IMR-90 (cell line): ENCODE measurements at regions not wholly inside any gene's neighbourhood (a gene's known extent, or its start where the extent isn't known, plus 50 kb on each side); places are given as distances from the start of the nearest gene placed in this dataset.

ENCODE experiments used
- ATAC-seq: fragments of 200-7000 bp; cut with Tn5 transposase; 2 replicates; pipeline ENCODE4 v1.9.1; 2020; ENCODE audit warnings: low read depth, mild to moderate bottlenecking, moderate library complexity
- BruUV-seq: library from RNA; stranded (reverse); fragments of 400-500 nt; replicated peaks from 2 replicates; lab custom pipeline; 2021; lab: Mats Ljungman, UMichigan
- CTCF ChIA-PET: fragments of 300-600 bp; formaldehyde crosslinking; extraction: SDS; loops from one replicate; lab custom pipeline; 2021; ENCODE audit warnings: antibody characterized with exemption; lab: Yijun Ruan, JAX
- POLR2A ChIA-PET: fragments of 300-600 bp; sonication (Branson Sonifier 250); formaldehyde crosslinking; loops from one replicate; lab custom pipeline; 2022; ENCODE audit warnings: antibody characterized with exemption; ENCODE audit not compliant: unreplicated experiment; lab: Charles Lee
- DNase-seq: peaks from one replicate; pipeline ENCODE4 v3.0.0; 2013
- H2AFZ ChIP-seq: replicated peaks from 2 replicates; pipeline ENCODE3; 2013; ENCODE audit warnings: low read length, mild to moderate bottlenecking; ENCODE audit not compliant: poor library complexity
- H2AK5ac ChIP-seq: 2 replicates; pipeline ENCODE4 v1.6.1; 2013; ENCODE audit warnings: low read depth, low read length, inconsistent platforms
- H2AK9ac ChIP-seq: replicated peaks from 2 replicates; pipeline ENCODE3; 2013; ENCODE audit warnings: mild to moderate bottlenecking, low read depth, low read length, moderate library complexity; ENCODE audit not compliant: poor library complexity
- H2BK120ac ChIP-seq: 2 replicates; pipeline ENCODE4 v1.6.1; 2013; ENCODE audit warnings: low read depth, low read length, inconsistent platforms
- H2BK15ac ChIP-seq: 3 replicates; pipeline ENCODE4 v1.6.1; 2013; ENCODE audit warnings: low read depth, low read length, inconsistent platforms
- H2BK20ac ChIP-seq: 2 replicates; pipeline ENCODE4 v1.6.1; 2013; ENCODE audit warnings: low read depth, mild to moderate bottlenecking, inconsistent platforms, low read length, moderate library complexity
- H2BK5ac ChIP-seq: 2 replicates; pipeline ENCODE4 v1.6.1; 2013; ENCODE audit warnings: mild to moderate bottlenecking, low read depth, low read length, inconsistent platforms; ENCODE audit not compliant: poor library complexity, severe bottlenecking
- H3K14ac ChIP-seq: replicated peaks from 2 replicates; pipeline ENCODE4 v1.6.1; 2013; ENCODE audit warnings: low read depth, low read length, inconsistent platforms
- H3K18ac ChIP-seq: 2 replicates; pipeline ENCODE4 v1.6.1; 2013; ENCODE audit warnings: low read depth, low read length, control low read depth
- H3K23ac ChIP-seq: 2 replicates; pipeline ENCODE4 v1.6.1; 2013; ENCODE audit warnings: low read depth, low read length, inconsistent platforms
- H3K27ac ChIP-seq: 2 replicates; pipeline ENCODE4 v1.5.1; 2013; ENCODE audit warnings: mild to moderate bottlenecking, control low read depth, low read length; ENCODE audit not compliant: insufficient read depth
- H3K27me3 ChIP-seq: 2 replicates; pipeline ENCODE4 v1.6.1; 2013; ENCODE audit warnings: low read length; ENCODE audit not compliant: control insufficient read depth, insufficient read depth
- H3K36me3 ChIP-seq: 2 replicates; pipeline ENCODE4 v1.6.1; 2013; ENCODE audit warnings: low read length, mixed read lengths; ENCODE audit not compliant: control insufficient read depth, insufficient read depth
- H3K4ac ChIP-seq: 2 replicates; pipeline ENCODE4 v1.6.1; 2013; ENCODE audit warnings: low read depth, low read length, inconsistent platforms
- H3K4me1 ChIP-seq: 2 replicates; pipeline ENCODE4 v1.6.1; 2013; ENCODE audit warnings: low read length, mixed read lengths; ENCODE audit not compliant: control insufficient read depth, insufficient read depth
- H3K4me2 ChIP-seq: 2 replicates; pipeline ENCODE4 v1.6.1; 2013; ENCODE audit warnings: low read depth, mild to moderate bottlenecking, control low read depth, low read length, moderate library complexity
- H3K4me3 ChIP-seq: 2 replicates; pipeline ENCODE4 v1.5.1; 2013; ENCODE audit warnings: low read depth, mild to moderate bottlenecking, control low read depth, low read length, moderate library complexity; ENCODE audit not compliant: insufficient read depth
- H3K56ac ChIP-seq: 2 replicates; pipeline ENCODE4 v1.6.1; 2013; ENCODE audit warnings: low read length, inconsistent platforms; ENCODE audit not compliant: insufficient read depth; ENCODE audit errors: extremely low read depth
- H3K79me1 ChIP-seq, 2 experiments: 2 replicates each; pipeline ENCODE4 v1.6.1; 2013; ENCODE audit warnings: low read length in 2 of 2, inconsistent platforms in 1 of 2, low read depth in 1 of 2
- H3K9ac ChIP-seq: 2 replicates; pipeline ENCODE4 v1.6.1; 2013; ENCODE audit warnings: low read depth, low read length, control low read depth
- H3K9me1 ChIP-seq: 2 replicates; pipeline ENCODE4 v1.6.1; 2013; ENCODE audit warnings: low read length, inconsistent platforms; ENCODE audit not compliant: insufficient read depth
- H3K9me3 ChIP-seq: 2 replicates; pipeline ENCODE4 v1.6.1; 2013; ENCODE audit warnings: low read length; ENCODE audit not compliant: control insufficient read depth, insufficient read depth
- H4K20me1 ChIP-seq: 2 replicates; pipeline ENCODE4 v1.6.1; 2013; ENCODE audit warnings: low read length, inconsistent platforms; ENCODE audit not compliant: insufficient read depth
- H4K5ac ChIP-seq: 2 replicates; pipeline ENCODE4 v1.6.1; 2013; ENCODE audit warnings: mild to moderate bottlenecking, low read depth, low read length, control low read depth
- H4K8ac ChIP-seq, 2 experiments: 2 replicates each; pipeline ENCODE4 v1.6.1; 2013; ENCODE audit warnings: low read depth in 2 of 2, low read length in 2 of 2, control low read depth in 1 of 2, inconsistent platforms in 1 of 2
- H4K91ac ChIP-seq: 2 replicates; pipeline ENCODE4 v1.6.1; 2013; ENCODE audit warnings: low read depth, low read length, inconsistent platforms; ENCODE audit not compliant: insufficient read depth
- BHLHE40 ChIP-seq: fragments of 150-350 bp; IDR thresholded peaks from 2 replicates; pipeline ENCODE4 v1.6.1; 2016; ENCODE audit warnings: mild to moderate bottlenecking, low read depth, low read length
- CHD1 ChIP-seq: IDR thresholded peaks from 2 replicates; pipeline ENCODE4 v1.6.1; 2012; ENCODE audit warnings: low read depth, low read length, improper control_type of control experiment
- FOS ChIP-seq: fragments of 150-350 bp; IDR thresholded peaks from 2 replicates; pipeline ENCODE4 v1.6.1; 2016; ENCODE audit warnings: low read depth, low read length
- MAFK ChIP-seq: IDR thresholded peaks from 2 replicates; pipeline ENCODE4 v1.6.1; 2012; ENCODE audit warnings: low read depth, low read length, improper control_type of control experiment
- MAZ ChIP-seq: IDR thresholded peaks from 2 replicates; pipeline ENCODE4 v1.6.1; 2012; ENCODE audit warnings: low read depth, mild to moderate bottlenecking, low read length, improper control_type of control experiment, moderate library complexity, borderline replicate concordance
- MXI1 ChIP-seq: IDR thresholded peaks from 2 replicates; pipeline ENCODE4 v1.6.1; 2012; ENCODE audit warnings: low read depth, mild to moderate bottlenecking, low read length, moderate library complexity, borderline replicate concordance
- NFE2L2 ChIP-seq: fragments of 150-350 bp; IDR thresholded peaks from 2 replicates; pipeline ENCODE4 v1.6.1; 2016; ENCODE audit warnings: low read depth, mild to moderate bottlenecking, low read length
- POLR2A ChIP-seq: IDR thresholded peaks from 2 replicates; pipeline ENCODE4 v1.6.1; 2012; ENCODE audit warnings: mild to moderate bottlenecking, low read depth, low read length
- RAD21 ChIP-seq: IDR thresholded peaks from 2 replicates; pipeline ENCODE4 v1.6.1; 2012; ENCODE audit warnings: low read length, improper control_type of control experiment
- RCOR1 ChIP-seq: IDR thresholded peaks from 2 replicates; pipeline ENCODE4 v1.6.1; 2012; ENCODE audit warnings: mild to moderate bottlenecking, low read length, improper control_type of control experiment; ENCODE audit not compliant: insufficient replicate concordance
- RFX5 ChIP-seq: IDR thresholded peaks from 2 replicates; pipeline ENCODE4 v1.8.0; 2012; ENCODE audit warnings: low read depth, mild to moderate bottlenecking, low read length, moderate library complexity
- SMC3 ChIP-seq: fragments of 150-350 bp; IDR thresholded peaks from 2 replicates; pipeline ENCODE4 v1.6.1; 2016; ENCODE audit warnings: low read depth, mild to moderate bottlenecking, antibody characterized with exemption, low read length, moderate library complexity
- USF2 ChIP-seq: fragments of 150-350 bp; IDR thresholded peaks from 2 replicates; pipeline ENCODE4 v1.6.1; 2017; ENCODE audit warnings: mild to moderate bottlenecking, antibody characterized with exemption, low read length, low read depth
- WGBS, 2 experiments: methylation state at CpG; one replicate each; pipeline versions ENCODE4 v1.1.5 to v1.1.7; 2013; ENCODE audit warnings: missing lambda C conversion rate in 2 of 2; ENCODE audit not compliant: insufficient read length in 1 of 2; ENCODE audit errors: extremely low coverage in 2 of 2; 5-methylcytosine and 5-hydroxymethylcytosine counted together
- dilution Hi-C: fragments of 300-500 bp; cut with HindIII; formaldehyde crosslinking; loops from one replicate; pipeline ENCODE4 v1.14.3; 2018; ENCODE audit warnings: low sequenced_read_pairs; ENCODE audit not compliant: unreplicated experiment
- in situ Hi-C: fragments of 300-500 bp; cut with MboI; formaldehyde crosslinking; loops from 3 replicates; pipeline ENCODE4 v1.14.3; 2019; ENCODE audit warnings: low sequenced_read_pairs, inconsistent platforms, mixed read lengths
- intact Hi-C: fragments of 100-400 bp; cut with micrococcal nuclease; formaldehyde crosslinking; loops from 2 replicates; pipeline ENCODE4 v1.10.0; 2022
- TF ChIP-seq, protein P1 (sequence below): fragments of 150-350 bp; IDR thresholded peaks from 2 replicates; pipeline ENCODE4 v1.6.1; 2016; ENCODE audit warnings: low read depth, mild to moderate bottlenecking, low read length, moderate library complexity, borderline replicate concordance
- TF ChIP-seq, protein P2 (sequence below): conservative IDR thresholded peaks from 2 replicates; pipeline ENCODE4 v1.5.1; 2012; ENCODE audit warnings: mild to moderate bottlenecking, low read depth, low read length, improper control_type of control experiment

DNA sequence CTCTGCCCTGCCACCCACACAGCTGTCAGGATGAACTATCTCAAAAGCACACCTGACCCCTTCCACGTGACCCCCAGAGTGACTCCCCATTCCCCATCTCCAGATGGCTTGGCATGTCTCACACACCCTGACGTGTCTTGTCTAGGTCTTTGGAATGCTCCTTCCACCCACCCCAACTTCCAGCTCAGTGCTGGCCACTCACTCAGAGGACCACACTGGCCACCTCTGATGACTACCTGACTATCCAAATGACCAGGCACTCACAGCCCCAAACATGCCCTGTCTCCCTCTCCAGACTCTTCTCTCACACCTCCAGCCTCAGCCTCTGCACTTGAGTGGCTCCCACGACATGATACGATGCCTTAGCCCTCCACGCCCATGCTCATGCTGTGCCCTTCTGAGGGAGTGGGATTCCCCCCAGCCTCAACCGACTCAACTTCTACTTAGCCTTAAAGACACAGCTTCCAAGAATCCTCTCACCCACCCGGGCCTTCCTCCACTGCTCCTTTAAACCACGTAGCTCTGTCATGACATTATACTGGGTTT, 259.4 kb downstream of the BUD13 start:
- Histone ChIP-seq H2BK15ac (no peak overlapping the region), H2AK5ac (no peak overlapping the region), H3K9me3 (no peaks in the 10 kb centered on the region), H3K56ac (no peak overlapping the region), H3K79me1 (no peaks in the 10 kb centered on the region), H3K9me1 (no peaks in the 10 kb centered on the region), H4K91ac (no peak overlapping the region), H3K27ac (no peak overlapping the region), H3K9ac (no peak overlapping the region), H2BK120ac (no peak overlapping the region), H3K14ac (no peak overlapping the region), H4K20me1 (no peaks in the 10 kb centered on the region), H3K23ac (no peak overlapping the region), H3K4me1 (no peaks in the 10 kb centered on the region), H4K5ac (no peak overlapping the region), H2AFZ (no peak overlapping the region), H2BK5ac (no peak overlapping the region), H3K18ac (no peak overlapping the region), H2BK20ac (no peak overlapping the region), H3K36me3 (no peaks in the 10 kb centered on the region), H3K27me3 (no peaks in the 10 kb centered on the region), H4K8ac (no peak overlapping the region), H2AK9ac (no peak overlapping the region), H3K4me3 (no peak overlapping the region), H3K4me2 (no peak overlapping the region), H3K4ac (no peak overlapping the region)
- dilution Hi-C loops: no loop called here
- TF ChIP-seq SMC3 (no peak), NFE2L2 (no peak), CHD1 (no peak), RAD21 (no peak), USF2 (no peak), POLR2A (no peak), MAZ (no peak), MXI1 (no peak), RFX5 (no peak), RCOR1 (no peak), FOS (no peak), MAFK (no peak), BHLHE40 (no peak)
- TF ChIP-seq, protein P1, sequence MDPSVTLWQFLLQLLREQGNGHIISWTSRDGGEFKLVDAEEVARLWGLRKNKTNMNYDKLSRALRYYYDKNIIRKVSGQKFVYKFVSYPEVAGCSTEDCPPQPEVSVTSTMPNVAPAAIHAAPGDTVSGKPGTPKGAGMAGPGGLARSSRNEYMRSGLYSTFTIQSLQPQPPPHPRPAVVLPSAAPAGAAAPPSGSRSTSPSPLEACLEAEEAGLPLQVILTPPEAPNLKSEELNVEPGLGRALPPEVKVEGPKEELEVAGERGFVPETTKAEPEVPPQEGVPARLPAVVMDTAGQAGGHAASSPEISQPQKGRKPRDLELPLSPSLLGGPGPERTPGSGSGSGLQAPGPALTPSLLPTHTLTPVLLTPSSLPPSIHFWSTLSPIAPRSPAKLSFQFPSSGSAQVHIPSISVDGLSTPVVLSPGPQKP: no peak
- TF ChIP-seq, protein P2, sequence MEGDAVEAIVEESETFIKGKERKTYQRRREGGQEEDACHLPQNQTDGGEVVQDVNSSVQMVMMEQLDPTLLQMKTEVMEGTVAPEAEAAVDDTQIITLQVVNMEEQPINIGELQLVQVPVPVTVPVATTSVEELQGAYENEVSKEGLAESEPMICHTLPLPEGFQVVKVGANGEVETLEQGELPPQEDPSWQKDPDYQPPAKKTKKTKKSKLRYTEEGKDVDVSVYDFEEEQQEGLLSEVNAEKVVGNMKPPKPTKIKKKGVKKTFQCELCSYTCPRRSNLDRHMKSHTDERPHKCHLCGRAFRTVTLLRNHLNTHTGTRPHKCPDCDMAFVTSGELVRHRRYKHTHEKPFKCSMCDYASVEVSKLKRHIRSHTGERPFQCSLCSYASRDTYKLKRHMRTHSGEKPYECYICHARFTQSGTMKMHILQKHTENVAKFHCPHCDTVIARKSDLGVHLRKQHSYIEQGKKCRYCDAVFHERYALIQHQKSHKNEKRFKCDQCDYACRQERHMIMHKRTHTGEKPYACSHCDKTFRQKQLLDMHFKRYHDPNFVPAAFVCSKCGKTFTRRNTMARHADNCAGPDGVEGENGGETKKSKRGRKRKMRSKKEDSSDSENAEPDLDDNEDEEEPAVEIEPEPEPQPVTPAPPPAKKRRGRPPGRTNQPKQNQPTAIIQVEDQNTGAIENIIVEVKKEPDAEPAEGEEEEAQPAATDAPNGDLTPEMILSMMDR: no peak
- ChIA-PET POLR2A (no interaction called here), CTCF (interaction anchor here (0.9 kb wide), 1 partner anchor 14 kb away, joined by 3 read pairs; no protein-coding TSS in a partner anchor)
- in situ Hi-C loops: no loop called here
- no peak for DNase-seq
- WGBS, 2 experiments: 47% methylated on average over 5 of the region's 8 CpGs; no CpG with 5 or more reads in 1 of the 2 experiments
- BruUV-seq: no TSS peak
- intact Hi-C loops: no loop called here
- ATAC-seq: no peak
